MM.1S (cell line): ENCODE measurements at regions not wholly inside any gene's neighbourhood (a gene's known extent, or its start where the extent isn't known, plus 50 kb on each side); places are given as distances from the start of the nearest gene placed in this dataset.

Source experiments
- DNase-seq: peaks from one replicate; pipeline ENCODE4 v3.0.0-alpha.2; 2015
- H2AFZ ChIP-seq: fragments of 300-600 bp; sonication (generic); 2 replicates; pipeline ENCODE4 v1.6.0; 2016; ENCODE audit warnings: antibody characterized with exemption, low read length
- H3F3A ChIP-seq: fragments of 300-600 bp; sonication (generic); 2 replicates; pipeline ENCODE4 v1.6.1; 2016; ENCODE audit warnings: mild to moderate bottlenecking, antibody characterized with exemption, low read length, moderate library complexity, mixed read lengths; ENCODE audit not compliant: insufficient read depth
- H3K27ac ChIP-seq: fragments of 300-600 bp; sonication (generic); 2 replicates; pipeline ENCODE4 v1.5.1; 2016; ENCODE audit warnings: mild to moderate bottlenecking, low read length
- H3K27me3 ChIP-seq: fragments of 300-600 bp; sonication (generic); replicated peaks from 2 replicates; pipeline ENCODE4 v1.6.0; 2016; ENCODE audit warnings: low read length; ENCODE audit not compliant: insufficient read depth
- H3K36me3 ChIP-seq: fragments of 300-600 bp; sonication (generic); replicated peaks from 2 replicates; pipeline ENCODE4 v1.6.1; 2016; ENCODE audit warnings: mild to moderate bottlenecking, low read length, mixed read lengths; ENCODE audit not compliant: insufficient read depth
- H3K4me1 ChIP-seq: fragments of 300-600 bp; sonication (generic); 2 replicates; pipeline ENCODE4 v1.6.1; 2016; ENCODE audit warnings: low read length, mixed read lengths
- H3K4me2 ChIP-seq: fragments of 300-600 bp; sonication (generic); 2 replicates; pipeline ENCODE4 v1.6.0; 2016; ENCODE audit warnings: low read depth, low read length
- H3K4me3 ChIP-seq: fragments of 300-600 bp; sonication (generic); 2 replicates; pipeline ENCODE4 v1.5.1; 2016; ENCODE audit warnings: low read length, mixed read lengths
- H3K79me2 ChIP-seq: fragments of 300-600 bp; sonication (generic); 2 replicates; pipeline ENCODE4 v1.6.1; 2016; ENCODE audit warnings: mixed run types, low read length, mixed read lengths
- H3K9ac ChIP-seq: fragments of 300-600 bp; sonication (generic); 2 replicates; pipeline ENCODE4 v1.6.1; 2016; ENCODE audit warnings: low read length, mixed read lengths
- H3K9me2 ChIP-seq: fragments of 300-600 bp; sonication (generic); replicated peaks from 2 replicates; pipeline ENCODE4 v1.6.1; 2016; ENCODE audit warnings: mild to moderate bottlenecking, low read length, mixed read lengths; ENCODE audit not compliant: insufficient read depth
- H3K9me3 ChIP-seq: fragments of 300-600 bp; sonication (generic); replicated peaks from 2 replicates; pipeline ENCODE4 v1.6.1; 2016; ENCODE audit warnings: mild to moderate bottlenecking, low read length, mixed read lengths; ENCODE audit not compliant: insufficient read depth
- H4K20me1 ChIP-seq: fragments of 300-600 bp; sonication (generic); 2 replicates; pipeline ENCODE4 v1.6.1; 2016; ENCODE audit warnings: mild to moderate bottlenecking, low read length, moderate library complexity, mixed read lengths; ENCODE audit not compliant: insufficient read depth
- EZH2 ChIP-seq: fragments of 300-600 bp; sonication (generic); optimal IDR thresholded peaks from 2 replicates; pipeline ENCODE3; 2017; ENCODE audit warnings: low read depth, mild to moderate bottlenecking, antibody characterized with exemption, low read length, mixed read lengths
- EZH2phosphoT487 ChIP-seq: fragments of 300-600 bp; sonication (generic); IDR thresholded peaks from 2 replicates; pipeline ENCODE4 v1.6.1; 2018; ENCODE audit warnings: antibody characterized with exemption, low read length
- TF ChIP-seq, protein P1 (sequence below): fragments of 300-600 bp; sonication (generic); IDR thresholded peaks from 2 replicates; pipeline ENCODE4 v1.5.1; 2016; ENCODE audit warnings: antibody characterized with exemption, low read length, mixed read lengths

DNA sequence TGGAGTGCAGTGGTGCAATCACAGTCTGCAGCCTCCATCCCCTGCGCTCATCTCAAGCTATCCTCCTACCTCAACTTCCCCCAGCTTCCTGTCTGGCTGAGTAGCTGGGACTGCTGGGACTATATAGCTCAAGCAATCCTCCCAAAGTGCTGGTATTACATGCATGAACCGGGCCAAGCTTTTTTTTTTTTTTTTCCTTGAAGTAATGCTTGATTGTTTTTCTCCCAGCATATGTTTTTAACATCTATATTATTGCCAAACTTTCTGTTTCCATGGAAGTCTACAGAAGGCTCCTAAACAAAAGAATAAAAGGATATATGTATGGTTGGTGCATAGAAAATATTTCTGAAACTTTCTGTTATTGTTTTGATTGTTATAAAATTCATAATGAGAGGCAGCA lies 853.6 kb downstream of the KCNA4 start:
- no peaks in the 10 kb centered on the region for H3K9me3 ChIP-seq
- H3K27me3 ChIP-seq, result no peaks in the 10 kb centered on the region
- H4K20me1 ChIP-seq, result no peaks in the 10 kb centered on the region
- no peak overlapping the region for H2AFZ ChIP-seq
- H3K36me3 ChIP-seq, result no peaks in the 10 kb centered on the region
- H3F3A ChIP-seq, result no peaks in the 10 kb centered on the region
- DNase-seq, result no peak
- no peaks in the 10 kb centered on the region for H3K79me2 ChIP-seq
- no peak overlapping the region for H3K4me2 ChIP-seq
- H3K4me1 ChIP-seq, result no peaks in the 10 kb centered on the region
- H3K9me2 ChIP-seq, result no peaks in the 10 kb centered on the region
- H3K27ac ChIP-seq, result no peak overlapping the region
- no peak overlapping the region for H3K9ac ChIP-seq
- H3K4me3 ChIP-seq, result no peak overlapping the region
- TF ChIP-seq EZH2phosphoT487 (no peak), EZH2 (no peak)
- TF ChIP-seq, protein P1, sequence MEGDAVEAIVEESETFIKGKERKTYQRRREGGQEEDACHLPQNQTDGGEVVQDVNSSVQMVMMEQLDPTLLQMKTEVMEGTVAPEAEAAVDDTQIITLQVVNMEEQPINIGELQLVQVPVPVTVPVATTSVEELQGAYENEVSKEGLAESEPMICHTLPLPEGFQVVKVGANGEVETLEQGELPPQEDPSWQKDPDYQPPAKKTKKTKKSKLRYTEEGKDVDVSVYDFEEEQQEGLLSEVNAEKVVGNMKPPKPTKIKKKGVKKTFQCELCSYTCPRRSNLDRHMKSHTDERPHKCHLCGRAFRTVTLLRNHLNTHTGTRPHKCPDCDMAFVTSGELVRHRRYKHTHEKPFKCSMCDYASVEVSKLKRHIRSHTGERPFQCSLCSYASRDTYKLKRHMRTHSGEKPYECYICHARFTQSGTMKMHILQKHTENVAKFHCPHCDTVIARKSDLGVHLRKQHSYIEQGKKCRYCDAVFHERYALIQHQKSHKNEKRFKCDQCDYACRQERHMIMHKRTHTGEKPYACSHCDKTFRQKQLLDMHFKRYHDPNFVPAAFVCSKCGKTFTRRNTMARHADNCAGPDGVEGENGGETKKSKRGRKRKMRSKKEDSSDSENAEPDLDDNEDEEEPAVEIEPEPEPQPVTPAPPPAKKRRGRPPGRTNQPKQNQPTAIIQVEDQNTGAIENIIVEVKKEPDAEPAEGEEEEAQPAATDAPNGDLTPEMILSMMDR, result no peak

DNA sequence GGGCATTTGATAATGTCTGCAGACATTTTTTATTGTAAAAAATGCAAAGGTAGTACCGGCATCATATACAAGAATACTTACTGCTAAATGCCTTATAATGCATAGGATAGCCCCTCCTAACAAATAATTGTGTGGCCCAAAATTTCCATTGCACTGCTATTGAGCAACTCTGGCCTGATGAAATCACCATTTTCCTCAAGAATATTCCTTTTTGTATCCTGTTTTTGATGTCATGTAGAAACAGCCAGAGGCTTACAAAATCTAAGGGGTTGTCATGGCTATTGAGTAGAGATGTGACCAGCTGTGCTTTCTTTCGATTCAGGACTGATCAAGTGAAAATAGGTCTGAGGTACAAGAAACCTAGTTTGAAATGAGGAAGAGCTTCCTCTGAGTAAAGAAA lies 854.3 kb downstream of the KCNA4 start:
- Histone ChIP-seq H3K9me2 (no peaks in the 10 kb centered on the region), H2AFZ (no peak overlapping the region), H3K27ac (no peak overlapping the region), H3K27me3 (no peaks in the 10 kb centered on the region), H3K4me2 (no peak overlapping the region), H4K20me1 (no peaks in the 10 kb centered on the region), H3K4me1 (no peaks in the 10 kb centered on the region), H3K4me3 (no peak overlapping the region), H3K9me3 (no peaks in the 10 kb centered on the region), H3K9ac (no peak overlapping the region), H3K79me2 (no peaks in the 10 kb centered on the region), H3F3A (no peaks in the 10 kb centered on the region), H3K36me3 (no peaks in the 10 kb centered on the region)
- TF ChIP-seq EZH2 (no peak), EZH2phosphoT487 (no peak)
- TF ChIP-seq, protein P1, result no peak
- DNase-seq, result no peak

DNA sequence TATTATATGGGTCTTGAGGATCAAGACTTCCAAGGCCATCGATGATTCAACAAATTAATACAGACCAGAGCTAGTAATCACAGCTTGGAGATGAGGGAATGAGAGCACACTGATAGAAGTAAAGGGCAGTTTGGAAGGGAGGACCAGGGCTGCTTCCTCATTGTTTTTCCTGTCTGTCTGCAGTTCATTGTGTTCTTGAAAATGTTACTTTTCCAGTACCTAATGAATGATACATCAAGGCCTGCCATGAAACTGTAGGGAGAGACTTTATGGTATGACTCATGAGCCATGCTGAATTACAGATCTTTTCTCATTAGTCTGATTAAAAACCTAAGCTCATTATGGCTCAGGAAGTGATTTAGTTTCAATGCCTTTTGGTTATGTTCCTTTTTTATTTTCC lies 855.6 kb downstream of the KCNA4 start:
- no peaks in the 10 kb centered on the region for H3F3A ChIP-seq
- H2AFZ ChIP-seq, result no peak overlapping the region
- no peak overlapping the region for H3K4me3 ChIP-seq
- no peak overlapping the region for H3K27ac ChIP-seq
- no peaks in the 10 kb centered on the region for H3K27me3 ChIP-seq
- no peaks in the 10 kb centered on the region for H4K20me1 ChIP-seq
- no peaks in the 10 kb centered on the region for H3K36me3 ChIP-seq
- no peaks in the 10 kb centered on the region for H3K9me3 ChIP-seq
- TF ChIP-seq EZH2 (no peak), EZH2phosphoT487 (no peak)
- TF ChIP-seq, protein P1, result no peak
- no peaks in the 10 kb centered on the region for H3K79me2 ChIP-seq
- no peaks in the 10 kb centered on the region for H3K9me2 ChIP-seq
- DNase-seq, result no peak
- no peak overlapping the region for H3K9ac ChIP-seq
- H3K4me1 ChIP-seq, result no peaks in the 10 kb centered on the region
- H3K4me2 ChIP-seq, result no peak overlapping the region
